ENCODE measurements at regions not wholly inside any gene's neighbourhood (a gene's known extent, or its start where the extent isn't known, plus 50 kb on each side); places are given as distances from the start of the nearest gene placed in this dataset.

DNA sequence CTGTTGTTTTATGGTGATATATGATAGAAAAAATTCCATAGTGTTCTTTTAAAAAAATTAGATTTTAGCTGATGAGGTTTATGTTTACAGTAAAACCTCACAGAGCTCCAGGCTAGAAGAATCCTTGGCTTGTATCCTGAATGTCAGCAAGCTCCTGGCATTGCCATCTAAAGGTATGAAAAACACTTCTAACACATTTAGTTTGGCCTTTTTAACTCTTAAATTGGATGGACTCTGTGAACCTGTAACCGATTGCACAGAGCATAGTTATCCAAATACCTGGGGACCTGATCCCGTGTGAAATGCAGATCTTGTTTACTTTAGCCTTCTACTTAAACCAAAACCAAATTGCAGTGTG lies 241.1 kb upstream of the DCN start:
- no peak for DNase-seq (ENCODE audit: low read depth in 2 of 2, low spot score in 1 of 2)

DNA sequence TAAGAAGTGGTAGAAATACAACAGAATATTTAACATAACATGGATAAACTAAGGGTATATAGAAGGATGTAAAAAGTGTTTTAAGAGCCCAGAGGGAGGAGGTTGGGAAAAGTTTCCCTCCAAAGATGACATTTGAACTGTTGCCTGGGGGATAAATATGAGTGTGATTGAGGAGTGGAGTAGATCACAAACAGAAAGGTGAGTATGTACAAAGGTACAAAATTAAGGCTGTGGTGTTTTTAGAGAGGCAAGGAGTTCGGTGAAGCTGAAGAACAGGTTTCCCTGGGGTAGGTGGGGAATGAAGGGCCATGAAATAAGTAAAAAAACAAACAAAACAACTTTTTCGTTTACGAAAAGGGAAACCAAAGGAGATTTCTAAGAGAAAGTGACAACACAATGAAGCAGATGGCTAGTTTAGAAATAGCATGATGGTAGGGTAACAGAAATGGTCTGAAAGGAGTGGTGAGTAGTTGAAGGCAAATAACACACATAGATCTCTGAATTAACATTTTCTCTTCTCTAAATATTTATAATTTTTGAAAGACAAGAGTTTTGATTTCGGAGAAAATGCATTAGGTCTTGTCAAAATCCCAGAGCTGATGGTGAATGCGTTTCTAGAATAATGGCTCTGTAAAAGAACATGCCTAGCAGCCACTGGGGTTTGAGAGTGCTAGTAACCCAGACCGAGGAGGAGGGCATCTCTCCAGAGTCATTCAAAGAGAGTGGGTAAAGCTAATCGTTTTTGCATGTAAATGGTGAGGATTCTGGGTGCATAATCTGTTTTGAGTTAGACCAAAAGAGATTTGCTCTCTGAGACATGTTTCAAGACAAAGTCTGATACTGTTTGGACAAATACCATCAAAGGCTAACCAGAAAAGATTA lies 240.4 kb upstream of the DCN start:
- no peak for DNase-seq (ENCODE audit: low read depth in 2 of 2, low spot score in 1 of 2)

DNA sequence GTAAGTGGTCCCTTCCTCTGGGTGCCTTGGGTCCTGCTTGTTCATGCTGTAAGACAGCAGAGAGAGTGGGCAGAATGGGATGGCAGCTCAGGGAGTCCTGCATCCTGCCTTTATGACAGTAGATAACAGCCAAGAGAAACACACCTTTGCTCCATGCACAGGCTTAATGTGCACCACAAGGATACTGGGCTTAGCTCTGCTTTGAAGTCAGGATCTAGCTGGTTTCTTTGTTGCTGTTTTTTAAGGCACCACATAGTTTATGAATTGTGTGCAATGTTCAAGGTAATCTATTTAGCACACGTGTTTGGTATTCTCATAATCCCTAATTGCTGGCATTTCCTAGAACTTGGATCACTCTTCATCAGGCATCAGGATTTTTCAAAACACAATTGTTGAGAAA lies 239.5 kb upstream of the DCN start:
- no peak for DNase-seq (ENCODE audit: low read depth in 2 of 2, low spot score in 1 of 2)

DNA sequence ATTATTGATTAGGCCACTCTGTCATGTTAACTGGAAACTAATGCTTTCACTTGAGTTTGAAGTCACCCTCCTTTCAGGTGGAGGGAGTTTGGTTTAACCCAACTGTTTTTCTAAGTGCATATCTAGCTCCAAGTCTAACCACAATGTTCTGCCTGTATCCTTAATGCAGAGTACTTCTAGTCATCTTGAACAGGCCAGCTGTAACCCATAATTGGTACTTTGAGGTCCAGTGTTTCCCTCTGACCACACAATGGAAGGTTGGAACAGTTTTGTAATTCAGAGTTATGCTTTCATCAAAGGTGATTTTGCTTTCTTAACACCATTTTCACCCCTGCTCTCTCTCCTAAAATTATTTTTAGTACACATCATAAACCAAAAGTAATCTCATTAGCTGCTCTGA lies 237.2 kb upstream of the DCN start:
- DNase-seq (ENCODE audit: low read depth in 2 of 2, low spot score in 1 of 2) = no peak

DNA sequence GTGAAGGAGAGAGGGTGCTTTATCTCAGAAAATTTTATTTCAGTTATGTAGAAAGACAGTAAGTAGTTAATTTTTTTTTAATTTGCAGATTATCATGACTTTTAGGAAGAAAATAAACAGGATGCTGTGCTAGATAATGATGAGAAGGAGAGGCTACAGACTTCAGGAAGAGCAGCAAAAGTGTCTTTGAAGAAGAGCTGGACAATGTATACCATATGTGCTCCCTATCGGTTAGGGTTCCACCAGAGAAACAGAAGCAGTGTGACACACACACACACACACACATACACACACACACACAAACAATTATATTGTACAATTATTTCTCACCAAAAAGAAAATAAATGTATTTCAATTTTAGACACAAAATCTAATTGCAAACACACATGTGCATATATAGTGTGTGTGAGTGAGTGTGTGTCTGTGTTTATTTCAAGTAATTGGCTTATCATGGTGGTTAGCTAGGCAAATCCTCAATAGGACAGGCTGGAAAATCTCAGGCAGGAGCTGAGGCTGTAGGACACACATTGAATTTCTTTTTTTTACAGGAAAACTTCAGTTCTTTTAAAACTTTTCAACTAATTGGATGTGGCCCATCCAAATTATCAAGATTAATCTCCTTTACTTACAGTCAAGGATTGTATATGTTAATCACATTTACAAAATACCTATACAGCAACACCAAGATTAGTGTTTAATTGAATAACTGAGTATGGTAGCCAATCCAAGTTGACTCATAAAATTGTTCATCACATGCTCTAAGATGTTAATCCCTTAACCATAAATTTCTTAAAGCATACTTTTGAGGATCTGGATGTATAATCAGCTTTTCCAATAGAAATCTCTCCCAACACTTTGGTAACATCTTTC lies 235.8 kb upstream of the DCN start:
- DNase-seq (ENCODE audit: low read depth in 2 of 2, low spot score in 1 of 2) = no peak

DNA sequence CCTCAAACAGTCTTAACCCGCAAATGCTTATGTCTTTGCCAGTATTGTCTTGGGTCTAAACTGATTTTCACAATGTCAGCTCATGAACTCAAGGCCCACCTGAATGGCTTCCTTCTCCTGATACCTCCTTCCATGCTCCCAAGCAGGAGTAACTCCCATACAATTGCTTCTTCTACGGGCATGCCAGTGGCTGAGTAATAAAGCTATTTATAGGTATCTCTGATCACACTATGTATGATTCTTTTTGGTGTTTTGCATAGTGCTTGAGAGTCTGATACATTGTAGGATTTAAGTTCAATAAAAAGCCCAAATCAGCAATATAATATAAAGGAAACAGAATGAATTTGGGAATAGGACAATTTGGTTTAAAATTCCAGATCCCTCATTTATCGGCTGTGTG lies 235.0 kb upstream of the DCN start:
- no peak for DNase-seq (ENCODE audit: low read depth in 2 of 2, low spot score in 1 of 2)

DNA sequence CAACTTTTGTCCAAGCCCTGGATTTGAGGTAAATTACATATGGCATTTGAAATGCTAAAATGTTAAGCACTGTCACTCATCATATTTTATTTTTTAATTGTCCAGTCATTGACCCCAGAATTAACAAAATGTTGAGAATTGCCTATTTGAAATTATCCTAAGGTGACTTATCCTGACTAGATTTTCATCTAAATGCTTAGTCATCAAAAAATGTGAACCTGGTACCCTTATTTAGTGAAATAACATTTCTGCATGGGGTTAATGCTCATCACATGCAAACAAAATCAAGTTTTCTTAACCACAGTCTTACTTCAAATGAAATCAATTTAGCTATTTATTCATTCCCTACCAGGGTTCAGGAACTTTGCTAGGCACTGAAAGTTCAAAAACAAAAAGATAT lies 232.0 kb upstream of the DCN start:
- DNase-seq (ENCODE audit: low read depth in 2 of 2, low spot score in 1 of 2) = no peak

DNA sequence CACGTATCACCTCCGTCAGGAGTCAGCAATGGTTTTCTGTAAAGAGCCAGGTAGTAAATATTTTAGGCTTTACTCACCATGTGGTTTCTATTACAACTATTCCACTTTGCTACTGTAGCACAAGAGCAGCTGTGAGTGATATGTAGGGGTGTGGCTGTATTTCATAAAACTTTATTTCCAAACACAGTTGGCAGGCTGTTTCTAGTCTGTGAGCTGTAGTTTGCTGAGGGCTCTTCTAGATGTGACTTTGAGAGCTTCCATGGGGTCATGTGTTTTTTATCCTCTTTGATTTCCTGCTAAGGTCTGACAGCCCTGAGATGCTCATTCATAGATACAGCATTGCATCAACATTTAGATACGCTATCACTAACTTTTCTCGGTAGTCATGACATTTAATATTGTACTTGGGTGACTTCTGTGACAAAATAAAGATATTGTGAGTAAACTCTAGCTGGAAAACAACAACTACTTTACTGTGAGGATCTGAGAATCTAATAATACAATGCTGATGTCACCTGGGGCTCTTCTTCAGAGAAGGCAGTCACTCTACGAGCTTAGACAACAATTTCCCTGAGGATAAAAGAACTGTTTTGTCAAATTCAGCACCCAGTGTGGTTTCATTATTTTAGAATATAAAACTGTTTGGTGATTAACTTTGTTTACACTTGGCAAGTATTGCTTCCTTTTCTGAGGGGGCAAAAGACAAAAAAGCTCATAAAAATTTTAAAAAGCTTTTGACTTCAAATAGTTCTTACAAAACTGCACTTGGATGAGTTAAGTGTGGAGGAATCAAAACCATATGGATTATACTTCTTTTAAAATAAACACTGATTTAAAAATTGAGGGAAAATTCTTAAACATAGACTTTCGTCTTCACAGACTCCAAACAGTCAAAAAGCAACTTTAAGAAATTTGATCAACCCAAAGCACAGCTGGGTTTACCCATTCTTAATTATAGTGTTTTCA lies 231.2 kb upstream of the DCN start:
- no peak for DNase-seq (ENCODE audit: low read depth in 2 of 2, low spot score in 1 of 2)

DNA sequence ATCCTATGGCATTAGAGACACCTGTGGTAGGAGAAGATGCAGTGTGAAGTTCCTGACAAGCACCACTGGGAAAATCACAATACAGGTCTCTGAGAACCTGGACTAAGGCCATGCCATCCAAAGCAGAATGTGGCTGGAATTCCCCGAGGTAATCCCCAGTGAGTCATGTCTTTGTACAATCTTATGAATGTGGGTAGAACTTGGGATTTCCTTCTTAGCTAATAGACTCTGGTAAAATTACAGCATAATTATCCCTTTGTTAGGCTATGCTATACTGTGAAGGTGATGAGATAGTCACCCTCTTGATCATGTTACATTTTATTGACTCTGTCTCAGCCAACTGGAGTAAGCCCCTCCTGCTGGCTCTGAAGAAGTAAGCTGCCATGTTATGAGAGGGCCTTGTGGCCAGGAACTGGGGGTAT lies 224.3 kb upstream of the DCN start:
- DNase-seq (ENCODE audit: low read depth in 2 of 2, low spot score in 1 of 2) = no peak

DNA sequence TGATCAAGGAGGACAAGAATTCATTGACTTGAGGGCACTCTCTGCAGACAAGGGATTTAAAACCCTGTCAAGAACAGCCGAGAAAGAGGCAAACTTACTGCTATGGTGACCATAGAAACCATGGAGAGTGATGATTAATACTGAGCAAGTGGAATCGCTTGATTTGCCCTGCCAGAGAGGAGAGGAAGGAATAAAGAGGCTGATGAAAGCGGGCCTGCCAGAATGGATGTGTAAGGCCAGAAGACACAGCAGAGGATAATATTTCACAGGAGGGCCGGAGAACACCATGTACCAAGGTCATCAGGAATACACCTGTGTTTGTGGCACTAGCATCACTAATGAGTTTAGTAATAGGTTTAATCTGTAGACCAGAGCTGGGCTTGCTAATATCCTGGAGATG lies 221.8 kb upstream of the DCN start:
- DNase-seq (ENCODE audit: low read depth in 2 of 2, low spot score in 1 of 2) = no peak

DNA sequence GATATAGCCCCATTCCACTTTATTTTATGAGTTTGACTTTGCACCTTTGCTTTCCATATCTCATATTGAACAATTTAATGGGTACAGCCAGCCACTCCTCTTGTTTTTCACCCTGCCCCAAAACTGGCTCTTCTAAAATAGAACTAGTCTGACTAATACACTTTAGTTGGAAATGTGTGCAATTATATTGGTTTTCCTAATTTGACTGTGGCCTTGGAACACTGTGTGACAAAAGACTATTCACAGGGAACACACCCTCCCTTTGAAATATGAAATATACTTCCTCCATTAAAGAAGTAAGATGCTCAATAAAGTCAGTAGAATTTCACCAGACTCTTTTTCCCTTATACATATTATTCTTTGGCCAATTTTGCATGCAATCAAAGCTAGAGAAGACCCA lies 218.6 kb upstream of the DCN start:
- no peak for DNase-seq (ENCODE audit: low read depth in 2 of 2, low spot score in 1 of 2)

DNA sequence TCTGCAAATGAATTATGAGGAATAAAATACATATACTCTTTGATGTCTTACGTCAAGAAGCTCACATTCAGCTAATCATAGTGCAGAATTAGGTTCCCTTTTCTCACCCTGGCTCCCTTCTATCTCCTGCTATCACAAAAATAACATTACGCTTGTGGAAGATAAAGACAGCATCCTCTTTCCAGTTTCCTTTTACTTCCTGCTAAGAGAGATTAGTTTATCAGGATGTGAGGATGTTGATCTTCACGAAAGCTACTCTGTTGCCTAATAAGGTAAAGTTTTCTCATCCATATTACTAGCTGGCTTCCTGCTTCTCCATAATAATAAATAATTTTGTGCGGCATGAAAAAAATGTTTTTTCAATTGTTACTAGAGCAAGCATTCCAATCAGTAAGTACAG lies 217.7 kb upstream of the DCN start:
- no peak for DNase-seq (ENCODE audit: low read depth in 2 of 2, low spot score in 1 of 2)

DNA sequence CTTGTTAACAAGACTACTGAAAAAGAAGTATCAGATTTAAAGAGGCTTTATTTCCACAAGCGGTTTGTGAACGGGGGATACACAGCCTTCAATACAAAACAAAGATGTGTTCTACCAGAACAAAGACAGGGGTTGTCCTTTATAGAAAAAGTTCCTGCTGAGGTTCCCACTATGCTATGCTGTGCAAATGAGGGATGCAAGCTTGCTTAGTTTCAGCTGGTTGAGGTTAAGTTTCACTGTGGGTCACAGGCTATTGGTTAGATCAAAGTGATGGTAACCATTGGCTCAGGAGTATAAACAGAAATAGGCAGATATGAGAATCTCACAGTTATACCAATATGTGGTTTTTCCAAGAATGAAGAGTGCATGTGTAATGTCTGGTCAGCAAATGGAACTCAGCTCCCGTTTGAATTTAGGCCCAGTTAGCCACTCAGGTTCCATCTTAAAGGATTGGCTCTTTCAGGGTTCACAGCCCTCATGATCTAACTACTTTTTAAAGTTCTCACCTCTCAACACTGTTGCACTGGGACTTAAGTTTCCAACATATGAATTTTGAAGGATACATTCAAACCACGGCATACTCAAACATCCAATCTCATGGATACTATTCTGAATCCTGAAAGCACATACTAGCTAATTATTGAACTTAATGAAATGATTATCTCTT lies 215.4 kb upstream of the DCN start:
- no peak for DNase-seq (ENCODE audit: low read depth in 2 of 2, low spot score in 1 of 2)

DNA sequence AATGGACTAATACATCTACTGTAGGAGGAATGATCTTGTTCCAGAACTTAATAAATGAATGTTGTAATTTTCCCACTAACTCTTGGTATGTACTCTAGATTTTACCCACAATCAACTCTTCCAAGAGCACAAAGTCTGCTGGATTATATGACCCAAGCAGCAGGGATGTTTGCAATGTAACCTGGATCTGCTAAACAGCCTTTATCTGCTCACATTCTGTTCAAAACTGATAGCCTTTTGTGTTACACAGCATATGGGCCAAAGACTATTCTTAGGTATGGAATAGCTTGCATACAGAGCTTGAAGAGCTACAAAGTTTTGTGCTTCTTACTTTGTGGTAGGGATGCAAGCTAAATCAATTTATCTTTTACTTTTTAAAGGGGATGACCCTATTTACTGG lies 213.7 kb upstream of the DCN start:
- DNase-seq (ENCODE audit: low read depth in 2 of 2, low spot score in 1 of 2) = no peak

DNA sequence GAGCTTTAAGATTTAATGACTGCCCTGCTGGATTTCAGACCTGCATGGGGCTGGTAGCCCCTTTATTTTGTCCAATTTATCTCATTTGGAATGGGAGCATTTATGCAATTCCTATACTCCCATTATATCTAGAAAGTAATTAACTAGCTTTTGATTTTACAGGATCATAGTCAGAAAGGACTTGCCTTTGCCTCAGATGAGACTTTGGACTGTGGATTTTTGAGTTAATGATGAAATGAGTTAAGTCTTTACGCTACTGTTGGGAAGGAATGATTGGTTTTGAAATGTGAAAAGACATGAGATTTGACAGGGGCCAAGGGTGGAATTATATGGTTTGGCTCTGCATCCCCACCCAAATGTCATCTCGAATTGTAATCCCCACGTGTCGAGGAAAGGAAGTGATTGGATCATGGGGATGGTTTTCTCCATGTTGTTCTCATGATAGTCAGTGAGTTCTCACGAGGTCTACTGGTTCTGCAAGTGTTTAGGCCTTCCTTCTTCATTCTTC lies 213.1 kb upstream of the DCN start:
- no peak for DNase-seq (ENCODE audit: low read depth in 2 of 2, low spot score in 1 of 2)

DNA sequence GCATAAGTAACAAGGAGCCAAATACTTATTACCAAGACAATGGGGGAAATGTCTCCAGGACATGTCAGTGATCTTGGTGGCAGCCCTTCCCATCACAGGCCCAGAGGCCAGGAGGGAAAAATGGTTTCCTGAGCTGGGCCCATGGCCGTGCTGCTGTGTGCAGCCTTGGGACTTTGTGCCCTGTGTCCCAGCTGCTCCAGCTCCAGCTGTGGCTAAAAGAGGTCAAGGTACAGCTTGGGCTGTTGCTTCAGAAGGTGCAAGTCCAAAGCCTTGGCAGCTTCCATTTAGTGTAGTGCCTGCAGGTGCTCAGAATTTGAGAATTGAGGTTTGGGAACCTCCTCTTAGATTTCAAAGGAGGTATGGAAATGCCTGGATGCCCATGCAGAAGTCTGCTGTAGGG lies 212.3 kb upstream of the DCN start:
- no peak for DNase-seq (ENCODE audit: low read depth in 2 of 2, low spot score in 1 of 2)

DNA sequence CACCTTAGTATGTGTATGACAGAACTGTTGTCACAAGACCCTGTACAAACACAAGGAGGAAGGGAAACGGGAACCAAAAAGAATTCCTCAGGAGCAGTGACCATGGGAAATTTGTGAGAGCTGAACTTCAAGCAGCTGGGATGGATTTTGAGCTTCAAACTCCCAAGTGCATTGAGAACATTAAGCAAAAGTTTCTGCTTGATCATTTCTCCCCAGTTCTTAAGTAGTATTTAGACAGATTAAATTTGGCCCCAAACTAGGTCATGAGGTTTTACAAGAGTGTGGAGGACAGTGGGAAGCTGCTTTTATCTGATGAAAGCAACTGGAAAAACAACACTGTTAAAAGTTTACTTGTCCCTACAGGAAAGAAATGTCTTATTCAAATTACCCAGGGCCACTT lies 206.0 kb upstream of the DCN start:
- no peak for DNase-seq (ENCODE audit: low read depth in 2 of 2, low spot score in 1 of 2)

DNA sequence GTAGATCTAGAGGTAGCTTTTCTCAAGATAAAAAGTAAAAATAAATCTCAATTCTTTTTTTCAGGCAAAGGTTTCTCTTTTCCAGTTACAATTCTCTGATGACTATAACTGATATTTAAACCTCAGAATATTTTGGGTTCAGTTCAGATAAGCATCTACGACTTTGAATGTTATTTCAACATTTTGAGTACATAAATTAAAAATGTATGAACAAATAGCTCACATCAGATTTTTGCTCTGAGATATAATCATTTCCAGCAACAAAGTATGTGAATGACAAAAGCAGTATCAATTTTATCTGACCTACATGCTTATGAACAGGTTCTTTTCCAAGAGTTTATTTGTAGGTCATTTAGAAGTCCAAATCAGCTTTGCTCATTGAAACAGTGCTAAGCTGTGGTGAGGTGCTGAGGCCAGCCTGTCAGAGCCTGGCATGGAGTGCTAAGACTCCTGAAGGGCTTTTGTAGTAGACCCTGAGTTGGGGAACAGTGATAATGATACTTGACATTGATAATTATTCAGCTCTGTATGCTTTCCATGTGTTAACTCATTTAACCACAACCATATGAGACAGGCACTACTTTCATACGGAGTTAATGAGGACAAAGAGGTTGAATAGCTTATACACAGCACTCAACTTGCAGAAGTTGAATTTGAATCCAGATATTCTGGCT lies 205.0 kb upstream of the DCN start:
- no peak for DNase-seq (ENCODE audit: low read depth in 2 of 2, low spot score in 1 of 2)

DNA sequence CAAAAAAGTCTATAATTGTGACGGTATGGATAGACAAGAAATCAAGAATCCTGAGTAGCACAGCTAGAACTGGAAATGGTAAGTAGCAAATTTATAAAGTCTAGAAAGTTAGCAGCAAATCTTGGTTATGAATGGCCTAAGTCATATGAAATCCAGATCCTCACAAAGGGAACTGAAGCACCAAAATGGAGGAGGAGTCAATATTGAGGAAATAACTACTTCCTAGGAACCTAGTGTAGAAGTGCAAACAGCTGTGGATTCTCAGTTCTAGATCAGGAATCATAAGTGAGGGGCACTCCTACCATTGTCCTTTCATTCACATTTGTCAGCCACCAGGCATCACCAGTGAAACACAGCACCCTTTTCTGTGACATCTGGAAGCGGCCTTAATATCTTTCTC lies 202.2 kb upstream of the DCN start:
- no peak for DNase-seq (ENCODE audit: low read depth in 2 of 2, low spot score in 1 of 2)

DNA sequence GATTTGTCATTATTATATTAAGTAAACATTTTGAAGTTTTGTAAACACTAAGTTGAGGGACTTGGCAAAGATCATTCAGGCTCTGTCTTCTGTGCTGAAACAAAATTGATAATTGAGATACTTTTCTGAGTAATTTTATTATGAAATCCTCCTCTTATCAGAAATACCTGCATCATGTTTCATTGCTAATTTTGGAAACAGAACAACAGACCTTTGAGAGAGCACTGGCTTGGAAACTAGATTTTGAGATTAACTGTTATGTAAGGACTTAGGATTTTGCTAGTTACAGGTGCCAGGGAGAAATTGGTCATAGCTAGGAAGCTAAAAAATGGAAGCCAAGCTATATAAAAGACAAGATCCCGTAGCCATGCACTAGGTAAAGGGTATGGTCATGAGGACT lies 201.7 kb upstream of the DCN start:
- DNase-seq (ENCODE audit: low read depth in 2 of 2, low spot score in 1 of 2) = no peak
